Memory B cell (primary cell): ENCODE measurements at regions not wholly inside any gene's neighbourhood (a gene's known extent, or its start where the extent isn't known, plus 50 kb on each side); places are given as distances from the start of the nearest gene placed in this dataset.

Experiments
- ATAC-seq: fragments of 150-1000 bp; cut with Tn5 transposase; 2 replicates; pipeline ENCODE4 v1.10.0; 2021; ENCODE audit warnings: low read depth, mild to moderate bottlenecking, moderate library complexity
- DNase-seq, 2 donors: peaks; one replicate each; pipeline ENCODE4 v3.0.0; 2022; ENCODE audit warnings: low spot score in 2 of 2
- H3K27ac Mint-ChIP-seq: one replicate; pipeline ENCODE4 v1.8.0; 2022; ENCODE audit warnings: mild to moderate bottlenecking, moderate library complexity, mixed read lengths
- H3K27me3 Mint-ChIP-seq: one replicate; pipeline ENCODE4 v1.8.0; 2022; ENCODE audit warnings: mixed read lengths
- H3K36me3 Mint-ChIP-seq: one replicate; pipeline ENCODE4 v1.8.0; 2022; ENCODE audit warnings: mild to moderate bottlenecking, mixed read lengths
- H3K4me1 Mint-ChIP-seq: one replicate; pipeline ENCODE4 v1.8.0; 2022; ENCODE audit warnings: mixed read lengths
- H3K4me3 Mint-ChIP-seq: one replicate; pipeline ENCODE4 v1.8.0; 2022; ENCODE audit warnings: mild to moderate bottlenecking, moderate library complexity, mixed read lengths
- H3K9me3 Mint-ChIP-seq: one replicate; pipeline ENCODE4 v1.8.0; 2022; ENCODE audit warnings: mixed read lengths

- Mint-ChIP-seq H3K9me3 (peaks cover 1% of the 10 kb centered on the region), H3K27ac (no peak overlapping the region), H3K4me1 (no peaks in the 10 kb centered on the region), H3K27me3 (peaks cover 17% of the 10 kb centered on the region), H3K36me3 (no peaks in the 10 kb centered on the region), H3K4me3 (no peak overlapping the region)
- ATAC-seq (no peak), DNase-seq (no peak)
Observed at GRCh38 chr1:113259988-113260387, 130.3 kb upstream of the MAGI3 start.

GRCh38 chr1:113265196-113265595 is 125.1 kb upstream of the MAGI3 start:
- no peak for DNase-seq
- Mint-ChIP-seq H3K27me3 (peaks cover 14% of the 10 kb centered on the region), H3K4me1 (no peaks in the 10 kb centered on the region), H3K9me3 (peaks cover 1% of the 10 kb centered on the region), H3K36me3 (no peaks in the 10 kb centered on the region), H3K4me3 (no peak overlapping the region), H3K27ac (no peak overlapping the region)
- ATAC-seq, result no peak

GRCh38 chr1:113266788-113267187 is 123.5 kb upstream of the MAGI3 start:
- Mint-ChIP-seq H3K4me1 (no peaks in the 10 kb centered on the region), H3K4me3 (no peak overlapping the region), H3K27ac (no peak overlapping the region), H3K9me3 (no peaks in the 10 kb centered on the region), H3K27me3 (peaks cover 8% of the 10 kb centered on the region), H3K36me3 (no peaks in the 10 kb centered on the region)
- ATAC-seq, result no peak
- no peak for DNase-seq

GRCh38 chr1:113269168-113269963 is 120.9 kb upstream of the MAGI3 start:
- no peaks in the 10 kb centered on the region for H3K36me3 Mint-ChIP-seq

GRCh38 chr1:113271039-113271438 is 119.3 kb upstream of the MAGI3 start:
- Mint-ChIP-seq H3K36me3 (no peaks in the 10 kb centered on the region), H3K4me1 (no peaks in the 10 kb centered on the region), H3K27me3 (peaks cover 9% of the 10 kb centered on the region), H3K27ac (no peak overlapping the region), H3K9me3 (no peaks in the 10 kb centered on the region), H3K4me3 (no peak overlapping the region)
- no peak for DNase-seq
- ATAC-seq, result no peak

More at GRCh38 chr1:113269168-113269963, 120.9 kb upstream of the MAGI3 start:
- ATAC-seq (no peak), DNase-seq (no peak)
- H3K27me3 Mint-ChIP-seq, result peaks cover 9% of the 10 kb centered on the region
- H3K27ac Mint-ChIP-seq, result no peak overlapping the region
- no peak overlapping the region for H3K4me3 Mint-ChIP-seq
- no peaks in the 10 kb centered on the region for H3K9me3 Mint-ChIP-seq
- H3K4me1 Mint-ChIP-seq, result no peaks in the 10 kb centered on the region

GRCh38 chr1:113275083-113275482 is 115.2 kb upstream of the MAGI3 start:
- Mint-ChIP-seq H3K27ac (no peak overlapping the region), H3K27me3 (peaks cover 13% of the 10 kb centered on the region), H3K4me1 (no peaks in the 10 kb centered on the region), H3K9me3 (no peaks in the 10 kb centered on the region), H3K4me3 (no peak overlapping the region), H3K36me3 (no peaks in the 10 kb centered on the region)
- DNase-seq (no peak), ATAC-seq (no peak)

GRCh38 chr1:113275691-113276090 is 114.6 kb upstream of the MAGI3 start:
- H3K36me3 Mint-ChIP-seq, result no peaks in the 10 kb centered on the region
- no peak overlapping the region for H3K4me3 Mint-ChIP-seq
- no peaks in the 10 kb centered on the region for H3K9me3 Mint-ChIP-seq
- DNase-seq, result no peak
- H3K27ac Mint-ChIP-seq, result no peak overlapping the region
- ATAC-seq, result no peak
- no peaks in the 10 kb centered on the region for H3K4me1 Mint-ChIP-seq
- peaks cover 18% of the 10 kb centered on the region for H3K27me3 Mint-ChIP-seq

- DNase-seq (no peak), ATAC-seq (no peak)
- H3K36me3 Mint-ChIP-seq, result no peaks in the 10 kb centered on the region
- H3K27ac Mint-ChIP-seq, result no peak overlapping the region
- no peak overlapping the region for H3K4me3 Mint-ChIP-seq
- H3K4me1 Mint-ChIP-seq, result no peaks in the 10 kb centered on the region
- no peaks in the 10 kb centered on the region for H3K9me3 Mint-ChIP-seq
- peaks cover 18% of the 10 kb centered on the region for H3K27me3 Mint-ChIP-seq
Observed at GRCh38 chr1:113276507-113276906, 113.8 kb upstream of the MAGI3 start.

- Mint-ChIP-seq H3K4me3 (no peak overlapping the region), H3K9me3 (no peaks in the 10 kb centered on the region), H3K36me3 (no peaks in the 10 kb centered on the region), H3K4me1 (no peaks in the 10 kb centered on the region), H3K27me3 (peaks cover 12% of the 10 kb centered on the region), H3K27ac (no peak overlapping the region)
- ATAC-seq, result no peak
- no peak for DNase-seq
Observed at GRCh38 chr1:113278371-113278770, 111.9 kb upstream of the MAGI3 start.

GRCh38 chr1:113278777-113279176 is 111.5 kb upstream of the MAGI3 start:
- H3K4me1 Mint-ChIP-seq, result no peaks in the 10 kb centered on the region
- no peak overlapping the region for H3K27ac Mint-ChIP-seq
- H3K4me3 Mint-ChIP-seq, result no peak overlapping the region
- no peak for ATAC-seq
- H3K36me3 Mint-ChIP-seq, result no peaks in the 10 kb centered on the region
- no peaks in the 10 kb centered on the region for H3K9me3 Mint-ChIP-seq
- H3K27me3 Mint-ChIP-seq, result peaks cover 12% of the 10 kb centered on the region
- DNase-seq, result no peak

- DNase-seq, result no peak
- Mint-ChIP-seq H3K4me3 (no peak overlapping the region), H3K27ac (no peak overlapping the region), H3K36me3 (no peaks in the 10 kb centered on the region), H3K4me1 (no peaks in the 10 kb centered on the region), H3K27me3 (peaks cover 12% of the 10 kb centered on the region), H3K9me3 (no peaks in the 10 kb centered on the region)
- ATAC-seq, result no peak
Observed at GRCh38 chr1:113279776-113280391, 110.4 kb upstream of the MAGI3 start.

GRCh38 chr1:113280581-113280980 is 109.7 kb upstream of the MAGI3 start:
- Mint-ChIP-seq H3K27ac (no peak overlapping the region), H3K4me3 (no peak overlapping the region), H3K4me1 (no peaks in the 10 kb centered on the region), H3K27me3 (peaks cover 12% of the 10 kb centered on the region), H3K36me3 (no peaks in the 10 kb centered on the region), H3K9me3 (no peaks in the 10 kb centered on the region)
- no peak for DNase-seq
- no peak for ATAC-seq

GRCh38 chr1:113281550-113281949 is 108.8 kb upstream of the MAGI3 start:
- H3K36me3 Mint-ChIP-seq, result no peaks in the 10 kb centered on the region
- DNase-seq, result no peak
- ATAC-seq, result no peak
- H3K27me3 Mint-ChIP-seq, result peaks cover 9% of the 10 kb centered on the region
- H3K9me3 Mint-ChIP-seq, result no peaks in the 10 kb centered on the region
- H3K27ac Mint-ChIP-seq, result no peak overlapping the region
- H3K4me3 Mint-ChIP-seq, result no peak overlapping the region
- no peaks in the 10 kb centered on the region for H3K4me1 Mint-ChIP-seq

GRCh38 chr1:113282008-113282892 is 108.1 kb upstream of the MAGI3 start:
- peaks cover 9% of the 10 kb centered on the region for H3K27me3 Mint-ChIP-seq
- no peak overlapping the region for H3K27ac Mint-ChIP-seq
- no peaks in the 10 kb centered on the region for H3K36me3 Mint-ChIP-seq
- no peaks in the 10 kb centered on the region for H3K4me1 Mint-ChIP-seq
- DNase-seq, result no peak
- no peak for ATAC-seq
- no peaks in the 10 kb centered on the region for H3K9me3 Mint-ChIP-seq
- H3K4me3 Mint-ChIP-seq, result no peak overlapping the region
